Neural progenitor cell (in vitro differentiated cells): ENCODE measurements at regions not wholly inside any gene's neighbourhood (a gene's known extent, or its start where the extent isn't known, plus 50 kb on each side); places are given as distances from the start of the nearest gene placed in this dataset.

ENCODE experiments used
- DNase-seq: peaks from one replicate; pipeline ENCODE4 v3.0.0-alpha.2; 2016; ENCODE audit warnings: low spot score
- H2AFZ ChIP-seq: fragments of 200-600 bp; sonication (generic); replicated peaks from 2 replicates; pipeline ENCODE4 v1.6.1; 2016; ENCODE audit warnings: antibody characterized with exemption
- H3F3A ChIP-seq: fragments of 200-600 bp; sonication (generic); 2 replicates; pipeline ENCODE4 v1.6.1; 2016; ENCODE audit warnings: antibody characterized with exemption, low read depth
- H3K27ac ChIP-seq: fragments of 200-600 bp; sonication (generic); 2 replicates; pipeline ENCODE4 v1.5.1; 2016; ENCODE audit warnings: mild to moderate bottlenecking
- H3K27me3 ChIP-seq: fragments of 200-600 bp; sonication (generic); 2 replicates; pipeline ENCODE4 v1.6.1; 2016; ENCODE audit warnings: mild to moderate bottlenecking, moderate library complexity
- H3K36me3 ChIP-seq: fragments of 200-600 bp; sonication (generic); 2 replicates; pipeline ENCODE4 v1.5.1; 2016
- H3K4me1 ChIP-seq: fragments of 200-600 bp; sonication (generic); 2 replicates; pipeline ENCODE4 v1.6.1; 2016; ENCODE audit warnings: mixed run types
- H3K4me2 ChIP-seq: fragments of 200-600 bp; sonication (generic); 2 replicates; pipeline ENCODE4 v1.6.1; 2016
- H3K4me3 ChIP-seq: fragments of 200-600 bp; sonication (generic); 2 replicates; pipeline ENCODE4 v1.5.1; 2016
- H3K79me2 ChIP-seq: fragments of 200-600 bp; sonication (generic); 2 replicates; pipeline ENCODE4 v1.6.1; 2016; ENCODE audit warnings: low read depth
- H3K9ac ChIP-seq: fragments of 200-600 bp; sonication (generic); 2 replicates; pipeline ENCODE4 v1.6.1; 2016
- H3K9me3 ChIP-seq: fragments of 200-600 bp; sonication (generic); 2 replicates; pipeline ENCODE4 v1.5.1; 2016; ENCODE audit warnings: low read depth
- H4K20me1 ChIP-seq: fragments of 200-600 bp; sonication (generic); 2 replicates; pipeline ENCODE4 v1.6.1; 2016; ENCODE audit warnings: low read depth
- H3K27ac Mint-ChIP-seq: 3 replicates; pipeline ENCODE4 v1.8.0; 2021; ENCODE audit warnings: mixed read lengths
- H3K27me3 Mint-ChIP-seq: 2 replicates; pipeline ENCODE4 v1.8.0; 2022; ENCODE audit warnings: low read depth, mild to moderate bottlenecking, inconsistent platforms, moderate library complexity, mixed read lengths; ENCODE audit not compliant: insufficient read depth
- H3K36me3 Mint-ChIP-seq: 3 replicates; pipeline ENCODE4 v1.8.0; 2021; ENCODE audit warnings: mixed read lengths
- H3K4me1 Mint-ChIP-seq: 3 replicates; pipeline ENCODE4 v1.8.0; 2021; ENCODE audit warnings: mixed read lengths
- H3K4me3 Mint-ChIP-seq: 3 replicates; pipeline ENCODE4 v1.8.0; 2021; ENCODE audit warnings: mild to moderate bottlenecking, moderate library complexity, mixed read lengths
- H3K9me3 Mint-ChIP-seq: 3 replicates; pipeline ENCODE4 v1.8.0; 2020; ENCODE audit warnings: mixed read lengths
- EZH2 ChIP-seq: fragments of 200-600 bp; sonication (generic); IDR thresholded peaks from 2 replicates; pipeline ENCODE4 v1.6.1; 2017; ENCODE audit warnings: antibody characterized with exemption, mild to moderate bottlenecking, moderate library complexity
- EZH2phosphoT487 ChIP-seq: fragments of 200-600 bp; sonication (generic); IDR thresholded peaks from 2 replicates; pipeline ENCODE4 v1.6.1; 2017; ENCODE audit warnings: antibody characterized with exemption
- TF ChIP-seq, protein P1 (sequence below): fragments of 200-600 bp; sonication (generic); IDR thresholded peaks from 2 replicates; pipeline ENCODE4 v1.5.1; 2017; ENCODE audit warnings: antibody characterized with exemption, mild to moderate bottlenecking

DNA sequence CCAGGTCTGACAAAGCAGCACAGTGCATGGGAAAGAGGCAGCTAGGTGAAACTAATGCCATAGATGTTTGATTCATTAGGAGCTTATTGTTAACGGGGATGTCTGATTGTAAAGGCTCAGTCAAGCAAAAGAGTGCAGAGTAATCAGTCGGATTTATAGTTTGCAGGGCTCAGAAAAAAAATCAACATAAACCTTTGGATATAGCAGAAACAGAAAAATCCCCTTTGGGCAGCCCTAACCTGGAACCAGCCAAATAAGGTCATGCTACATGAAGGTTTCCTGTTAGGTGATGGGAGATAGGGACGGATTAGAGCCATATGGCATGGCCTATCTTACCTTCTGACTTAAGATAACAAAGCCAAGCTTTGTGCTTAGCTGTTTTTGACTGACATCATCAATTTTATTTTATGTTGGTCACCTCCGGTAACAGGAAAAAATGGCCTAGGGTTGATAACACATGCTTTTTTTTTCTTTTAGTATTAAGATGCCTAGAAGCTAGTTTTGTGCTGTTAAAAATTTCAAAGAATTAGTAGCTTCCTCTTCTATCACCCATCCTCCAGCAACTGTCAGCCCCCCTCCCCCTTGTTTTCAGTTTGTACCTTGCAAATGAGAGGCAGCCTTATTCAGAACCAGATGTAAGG, 60.7 kb upstream of the ZEB2 start:
- Histone ChIP-seq H3F3A (peaks cover 27% of the 10 kb centered on the region), H3K9ac (no peak overlapping the region), H2AFZ (no peak overlapping the region), H3K27me3 (no peaks in the 10 kb centered on the region), H3K4me1 (peaks cover 47% of the 10 kb centered on the region), H3K27ac (peak overlapping the region; percentile 43), H3K9me3 (no peaks in the 10 kb centered on the region), H3K36me3 (no peaks in the 10 kb centered on the region), H3K4me3 (peak overlapping the region; percentile 6), H3K79me2 (no peaks in the 10 kb centered on the region), H4K20me1 (no peaks in the 10 kb centered on the region), H3K4me2 (peak overlapping the region; percentile 60)
- no peaks in the 10 kb centered on the region for H3K9me3 Mint-ChIP-seq
- no peaks in the 10 kb centered on the region for H3K36me3 Mint-ChIP-seq
- TF ChIP-seq EZH2 (no peak), EZH2phosphoT487 (no peak)
- TF ChIP-seq, protein P1, sequence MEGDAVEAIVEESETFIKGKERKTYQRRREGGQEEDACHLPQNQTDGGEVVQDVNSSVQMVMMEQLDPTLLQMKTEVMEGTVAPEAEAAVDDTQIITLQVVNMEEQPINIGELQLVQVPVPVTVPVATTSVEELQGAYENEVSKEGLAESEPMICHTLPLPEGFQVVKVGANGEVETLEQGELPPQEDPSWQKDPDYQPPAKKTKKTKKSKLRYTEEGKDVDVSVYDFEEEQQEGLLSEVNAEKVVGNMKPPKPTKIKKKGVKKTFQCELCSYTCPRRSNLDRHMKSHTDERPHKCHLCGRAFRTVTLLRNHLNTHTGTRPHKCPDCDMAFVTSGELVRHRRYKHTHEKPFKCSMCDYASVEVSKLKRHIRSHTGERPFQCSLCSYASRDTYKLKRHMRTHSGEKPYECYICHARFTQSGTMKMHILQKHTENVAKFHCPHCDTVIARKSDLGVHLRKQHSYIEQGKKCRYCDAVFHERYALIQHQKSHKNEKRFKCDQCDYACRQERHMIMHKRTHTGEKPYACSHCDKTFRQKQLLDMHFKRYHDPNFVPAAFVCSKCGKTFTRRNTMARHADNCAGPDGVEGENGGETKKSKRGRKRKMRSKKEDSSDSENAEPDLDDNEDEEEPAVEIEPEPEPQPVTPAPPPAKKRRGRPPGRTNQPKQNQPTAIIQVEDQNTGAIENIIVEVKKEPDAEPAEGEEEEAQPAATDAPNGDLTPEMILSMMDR, result no peak
- H3K27ac Mint-ChIP-seq, result peak overlapping the region; percentile 40
- H3K4me3 Mint-ChIP-seq, result no peak overlapping the region
- peaks cover 37% of the 10 kb centered on the region for H3K4me1 Mint-ChIP-seq
- peak; percentile 79 for DNase-seq
- no peaks in the 10 kb centered on the region for H3K27me3 Mint-ChIP-seq

DNA sequence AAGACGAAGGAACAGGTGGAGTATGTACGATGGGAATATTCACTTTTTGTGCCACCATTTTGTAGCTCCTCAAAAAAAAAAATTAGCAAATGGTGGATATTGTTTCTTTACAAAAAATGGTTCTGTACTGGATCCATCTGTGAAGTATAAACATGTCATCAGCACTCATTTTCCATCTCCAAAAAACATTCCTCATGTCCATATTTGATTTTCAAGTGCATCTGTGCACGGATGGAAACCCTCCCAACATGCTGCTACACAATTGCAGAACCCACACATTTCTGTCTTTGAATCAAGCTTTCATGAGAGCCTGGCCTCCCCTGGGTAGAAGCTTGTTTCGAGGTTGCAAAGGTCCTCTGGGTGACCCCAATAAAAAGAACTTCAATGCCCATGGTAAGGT, 59.6 kb upstream of the ZEB2 start:
- Mint-ChIP-seq H3K9me3 (no peaks in the 10 kb centered on the region), H3K4me3 (no peak overlapping the region), H3K4me1 (peaks cover 37% of the 10 kb centered on the region), H3K27me3 (peaks cover 3% of the 10 kb centered on the region), H3K27ac (no peak overlapping the region), H3K36me3 (no peaks in the 10 kb centered on the region)
- Histone ChIP-seq H3K27me3 (no peaks in the 10 kb centered on the region), H3K9ac (no peak overlapping the region), H3K79me2 (no peaks in the 10 kb centered on the region), H2AFZ (no peak overlapping the region), H3K4me1 (peaks cover 47% of the 10 kb centered on the region), H3F3A (peaks cover 27% of the 10 kb centered on the region), H3K27ac (peak overlapping the region; percentile 71), H3K4me3 (no peak overlapping the region), H3K4me2 (peak overlapping the region; percentile 60), H4K20me1 (no peaks in the 10 kb centered on the region), H3K9me3 (no peaks in the 10 kb centered on the region), H3K36me3 (no peaks in the 10 kb centered on the region)
- DNase-seq, result no peak
- TF ChIP-seq EZH2phosphoT487, result no peak
- TF ChIP-seq, protein P1, result no peak
- TF ChIP-seq EZH2, result no peak

DNA sequence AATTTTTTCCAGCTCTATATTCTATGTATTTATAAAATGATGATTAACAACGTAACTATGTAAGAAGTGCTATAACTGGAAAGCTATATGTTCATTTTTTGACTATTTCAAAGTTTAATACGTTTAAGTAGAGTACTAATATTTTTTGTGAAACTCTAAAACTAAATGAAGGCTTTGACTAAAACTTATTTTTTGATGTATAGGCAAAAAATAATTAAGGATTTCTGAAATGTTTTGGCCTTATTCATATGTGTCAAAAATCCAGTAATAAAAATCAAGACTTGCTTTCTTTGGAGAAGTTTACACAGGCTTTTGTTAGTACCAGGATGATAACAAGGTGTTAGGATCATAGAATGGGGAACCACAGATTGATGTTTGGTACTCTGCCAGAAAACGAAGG, 58.2 kb upstream of the ZEB2 start:
- Histone ChIP-seq H3K27me3 (no peaks in the 10 kb centered on the region), H3F3A (peaks cover 27% of the 10 kb centered on the region), H2AFZ (no peak overlapping the region), H4K20me1 (no peaks in the 10 kb centered on the region), H3K4me1 (peaks cover 40% of the 10 kb centered on the region), H3K36me3 (no peaks in the 10 kb centered on the region), H3K9ac (no peak overlapping the region), H3K27ac (no peak overlapping the region), H3K79me2 (no peaks in the 10 kb centered on the region), H3K4me3 (no peak overlapping the region), H3K9me3 (no peaks in the 10 kb centered on the region), H3K4me2 (no peak overlapping the region)
- Mint-ChIP-seq H3K4me3 (no peak overlapping the region), H3K27me3 (peaks cover 3% of the 10 kb centered on the region), H3K9me3 (no peaks in the 10 kb centered on the region), H3K4me1 (peaks cover 36% of the 10 kb centered on the region), H3K36me3 (no peaks in the 10 kb centered on the region), H3K27ac (no peak overlapping the region)
- no peak for TF ChIP-seq EZH2phosphoT487
- no peak for TF ChIP-seq EZH2
- TF ChIP-seq, protein P1, result no peak
- DNase-seq, result no peak
